ENCODE measurements at regions not wholly inside any gene's neighbourhood (a gene's known extent, or its start where the extent isn't known, plus 50 kb on each side); places are given as distances from the start of the nearest gene placed in this dataset.
"Not testable (repeated sequence)": the region's sequence is repeated elsewhere in the genome, so short reads cannot be mapped to it uniquely, and the experiment has no call there.

- TF ChIP-seq CTCF, EZH2, EZH2phosphoT487 (IDR thresholded peaks at IDR 0.05): not testable (repeated sequence)
These were observed 53.2 kb upstream of the PHIP start for GRCh38 chr6:79131220-79131619.

Data from neural progenitor cell (in vitro differentiated cells).